Left kidney (tissue), 1 donor: ENCODE measurements at regions not wholly inside any gene's neighbourhood (a gene's known extent, or its start where the extent isn't known, plus 50 kb on each side); places are given as distances from the start of the nearest gene placed in this dataset.
"Not testable (repeated sequence)": the region's sequence is repeated elsewhere in the genome, so short reads cannot be mapped to it uniquely, and the experiment has no call there.

ENCODE experiments used
- DNase-seq: peaks from one replicate; pipeline ENCODE4 v3.0.0-alpha.2; 2013

GRCh38 chr2:192741889-192742288 lies 547.2 kb upstream of the TMEFF2 start:
- DNase-seq: no peak

- DNase-seq: no peak
Measured at GRCh38 chr2:192735447-192735846, 540.7 kb upstream of the TMEFF2 start.

- no peak for DNase-seq
Measured at GRCh38 chr2:192729369-192729768, 534.6 kb upstream of the TMEFF2 start.

GRCh38 chr2:192725991-192726390 lies 531.3 kb upstream of the TMEFF2 start:
- DNase-seq: no peak

GRCh38 chr2:192719629-192720028 lies 524.9 kb upstream of the TMEFF2 start:
- no peak for DNase-seq

GRCh38 chr2:192718340-192718739 lies 523.6 kb upstream of the TMEFF2 start:
- DNase-seq: no peak

- no peak for DNase-seq
Measured at GRCh38 chr2:192700934-192701333, 506.2 kb upstream of the TMEFF2 start.

- DNase-seq: no peak
Measured at GRCh38 chr2:192697880-192698279, 503.1 kb upstream of the TMEFF2 start.

- DNase-seq: no peak
Measured at GRCh38 chr2:192696857-192697256, 502.1 kb upstream of the TMEFF2 start.

- no peak for DNase-seq
Measured at GRCh38 chr2:192687015-192687414, 492.3 kb upstream of the TMEFF2 start.

GRCh38 chr2:192682511-192682910 lies 487.8 kb upstream of the TMEFF2 start:
- DNase-seq: not testable (repeated sequence)

- DNase-seq: no peak
Measured at GRCh38 chr2:192675681-192676080, 480.9 kb upstream of the TMEFF2 start.

- DNase-seq: no peak
Measured at GRCh38 chr2:192669505-192670091, 474.9 kb upstream of the TMEFF2 start.

- DNase-seq: not testable (repeated sequence)
Measured at GRCh38 chr2:192660555-192660954, 465.8 kb upstream of the TMEFF2 start.

- DNase-seq: no peak
Measured at GRCh38 chr2:192657362-192657761, 462.6 kb upstream of the TMEFF2 start.

- no peak for DNase-seq
Measured at GRCh38 chr2:192655916-192656315, 461.2 kb upstream of the TMEFF2 start.

GRCh38 chr2:192645811-192646598 lies 451.3 kb upstream of the TMEFF2 start:
- no peak for DNase-seq

- DNase-seq: no peak
Measured at GRCh38 chr2:192634557-192634956, 439.8 kb upstream of the TMEFF2 start.

- DNase-seq: no peak
Measured at GRCh38 chr2:192628017-192628416, 433.3 kb upstream of the TMEFF2 start.

GRCh38 chr2:192615105-192615504 lies 420.4 kb upstream of the TMEFF2 start:
- no peak for DNase-seq

GRCh38 chr2:192604295-192604694 lies 409.6 kb upstream of the TMEFF2 start:
- DNase-seq: no peak

- not testable (repeated sequence) for DNase-seq
Measured at GRCh38 chr2:192598649-192599048, 403.9 kb upstream of the TMEFF2 start.

- no peak for DNase-seq
Measured at GRCh38 chr2:192593561-192593960, 398.8 kb upstream of the TMEFF2 start.

GRCh38 chr2:192591617-192592016 lies 396.9 kb upstream of the TMEFF2 start:
- DNase-seq: no peak
